Heart right ventricle (tissue), 16 donors: ENCODE measurements at regions not wholly inside any gene's neighbourhood (a gene's known extent, or its start where the extent isn't known, plus 50 kb on each side); places are given as distances from the start of the nearest gene placed in this dataset.

ENCODE experiments used
- ATAC-seq, 8 donors: fragments of 200-7000 bp; cut with Tn5 transposase; one replicate each; pipeline ENCODE4 v1.9.1; 2020; ENCODE audit warnings: mild to moderate bottlenecking in 8 of 8, moderate library complexity in 8 of 8, moderate number of reproducible peaks in 1 of 8
- DNase-seq, 2 donors: peaks; one replicate each; pipeline ENCODE4 v3.0.0-alpha.2; 2020
- H3K27ac ChIP-seq, 10 donors: fragments of 200-600 bp; sonication (generic) in 2 of 10; one replicate each; pipeline versions ENCODE4 v1.5.0 to v1.8.0; 2020 to 2022; ENCODE audit warnings: mild to moderate bottlenecking in 3 of 10
- H3K27me3 ChIP-seq, 7 donors: fragments of 200-600 bp; one replicate each; pipeline ENCODE4 v1.8.0; 2021 to 2022; ENCODE audit warnings: mild to moderate bottlenecking in 2 of 7
- H3K36me3 ChIP-seq, 9 donors: fragments of 200-600 bp; sonication (generic) in 1 of 9; one replicate each; pipeline versions ENCODE4 v1.5.0 to v1.8.0; 2020 to 2022; ENCODE audit warnings: mild to moderate bottlenecking in 2 of 9
- H3K4me1 ChIP-seq, 9 donors: fragments of 200-600 bp; sonication (generic) in 1 of 9; one replicate each; pipeline versions ENCODE4 v1.5.0 to v1.8.0; 2020 to 2022; ENCODE audit warnings: mild to moderate bottlenecking in 4 of 9
- H3K4me3 ChIP-seq, 10 donors: fragments of 200-600 bp; sonication (generic) in 2 of 10; one replicate each; pipeline versions ENCODE4 v1.5.0 to v1.8.0; 2020 to 2022; ENCODE audit warnings: mild to moderate bottlenecking in 7 of 10, moderate library complexity in 2 of 10
- H3K9me3 ChIP-seq, 11 donors: fragments of 200-600 bp in 10 of 11; sonication (generic) in 2 of 11; one replicate each; pipeline versions ENCODE4 v1.5.0 to v1.8.0; 2013 to 2022; ENCODE audit warnings: mild to moderate bottlenecking in 2 of 11, control low read depth in 1 of 11, moderate library complexity in 1 of 11
- CTCF ChIP-seq, 9 donors: fragments of 200-600 bp; sonication (generic) in 2 of 9; IDR thresholded peaks; one replicate each; pipeline versions ENCODE4 v1.5.0 to v1.8.0; 2021 to 2022; ENCODE audit warnings: antibody characterized with exemption in 9 of 9, mild to moderate bottlenecking in 5 of 9, moderate library complexity in 1 of 9
- WGBS, 2 donors: extraction: QIAGEN DNeasy Blood & Tissue Kit; methylation state at CpG; one replicate each; pipeline ENCODE4 v1.1.7; 2013; ENCODE audit warnings: inconsistent platforms in 1 of 2; 5-methylcytosine and 5-hydroxymethylcytosine counted together
- intact Hi-C, 10 donors: fragments of 100-400 bp; cut with DNase I; formaldehyde crosslinking; loops; one replicate each; pipeline versions ENCODE4 v1.11.1 to v1.14.2; 2022
- donor health status: Arrhythmogenic right ventricular cardiomyopathy.
- donor health status: ischemic (EF 13 %, LVEDD 7.1; RV severe dilation, severe dysfunction).
- donor health status: healthy with polysubstance abuse.
- donor health status: DM: no; HTN: yes; CAD: no.
- donor health status: DM: no; HTN: no; CAD: no.
- donor health status: ischemic (EF 25% LVEDD 6.9; RV normal size, moderate dysfunction).
- donor health status: ischemic (EF 25% LVEDD 5.7; RV mildly dilated, moderate dysfunction).
- donor health status: healthy.
- donor health status: DM: yes; HTN: yes; CAD: no.
- donor health status: Ischemic cardiomyopathy.
- donor health status: ischemic (EF 35%, LVEDD 5.7; RV mildly dilated, moderate dysfunction).
- donor health status: nonischemic (EF 11% LVEDD 7.7; RV severe dilation, severe dysfunction).
- donor health status: DM: yes; HTN: yes; CAD: no.
- donor health status: PGD.
- donor health status: ischemic (EF 29% LVEDD 5.4; RV normal size, mild dysfunction).
- donor health status: nonischemic (EF 23%, LVEDD 6.1; RV moderate dilation, normal function).

GRCh38 chr4:176850436-176850835 lies 57.7 kb upstream of the VEGFC start:
- H3K4me1 ChIP-seq: no peaks in the 10 kb centered on the region
- H3K36me3 ChIP-seq: no peaks in the 10 kb centered on the region
- peaks cover 0 to 13% (median 0%) of the 10 kb centered on the region in 11 donors for H3K9me3 ChIP-seq
- H3K4me3 ChIP-seq: no peak overlapping the region
- no peaks in the 10 kb centered on the region for H3K27me3 ChIP-seq
- ATAC-seq: no peak
- TF ChIP-seq CTCF (IDR thresholded peaks at IDR 0.05): no peak
- intact Hi-C loops: no loop called here
- no peak for DNase-seq
- no peak overlapping the region for H3K27ac ChIP-seq
- 80 to 87% methylated on average over 2 of the region's 2 CpGs for WGBS, 2 donors

- no peaks in the 10 kb centered on the region for H3K27me3 ChIP-seq
- ATAC-seq (no peak), DNase-seq (no peak)
- no peak for TF ChIP-seq CTCF (IDR thresholded peaks at IDR 0.05)
- intact Hi-C loops: no loop called here
- H3K4me3 ChIP-seq: no peak overlapping the region
- WGBS, 2 donors: 73 to 82% methylated on average over 2 of the region's 2 CpGs
- H3K4me1 ChIP-seq: no peaks in the 10 kb centered on the region
- peaks cover 0 to 8% (median 0%) of the 10 kb centered on the region in 11 donors for H3K9me3 ChIP-seq
- no peaks in the 10 kb centered on the region for H3K36me3 ChIP-seq
- H3K27ac ChIP-seq: no peak overlapping the region
Observed at GRCh38 chr4:176856421-176856820, 63.7 kb upstream of the VEGFC start.

- H3K4me1 ChIP-seq: no peaks in the 10 kb centered on the region
- H3K27ac ChIP-seq: no peak overlapping the region
- peaks cover 0 to 12% (median 0%) of the 10 kb centered on the region in 11 donors for H3K9me3 ChIP-seq
- no peak overlapping the region for H3K4me3 ChIP-seq
- intact Hi-C loops: no loop called here
- no peaks in the 10 kb centered on the region for H3K27me3 ChIP-seq
- TF ChIP-seq CTCF (IDR thresholded peaks at IDR 0.05): no peak
- H3K36me3 ChIP-seq: no peaks in the 10 kb centered on the region
- DNase-seq (no peak), ATAC-seq (no peak)
Observed at GRCh38 chr4:176858839-176859238, 66.1 kb upstream of the VEGFC start.

- no peak for ATAC-seq
- H3K4me3 ChIP-seq: no peak overlapping the region
- TF ChIP-seq CTCF (IDR thresholded peaks at IDR 0.05): no peak
- no peak for DNase-seq
- H3K36me3 ChIP-seq: no peaks in the 10 kb centered on the region
- 0 to 23% methylated on average over 1 of the region's 1 CpG for WGBS, 2 donors
- H3K27me3 ChIP-seq: no peaks in the 10 kb centered on the region
- H3K27ac ChIP-seq: no peak overlapping the region
- H3K9me3 ChIP-seq: peaks cover 0 to 12% (median 0%) of the 10 kb centered on the region in 11 donors
- intact Hi-C loops: no loop called here
- H3K4me1 ChIP-seq: no peaks in the 10 kb centered on the region
Observed at GRCh38 chr4:176864238-176864637, 71.5 kb upstream of the VEGFC start.

GRCh38 chr4:176868676-176869075 lies 76.0 kb upstream of the VEGFC start:
- H3K4me1 ChIP-seq: no peaks in the 10 kb centered on the region
- ATAC-seq (no peak), DNase-seq (no peak)
- no peak overlapping the region for H3K27ac ChIP-seq
- H3K9me3 ChIP-seq: peaks cover 0 to 13% (median 0%) of the 10 kb centered on the region in 11 donors
- WGBS, 2 donors: 77 to 81% methylated on average over 2 of the region's 2 CpGs
- intact Hi-C loops: no loop called here
- H3K36me3 ChIP-seq: no peaks in the 10 kb centered on the region
- no peak overlapping the region for H3K4me3 ChIP-seq
- H3K27me3 ChIP-seq: no peaks in the 10 kb centered on the region
- no peak for TF ChIP-seq CTCF (IDR thresholded peaks at IDR 0.05)
